ENCODE measurements at regions not wholly inside any gene's neighbourhood (a gene's known extent, or its start where the extent isn't known, plus 50 kb on each side); places are given as distances from the start of the nearest gene placed in this dataset.

DNA sequence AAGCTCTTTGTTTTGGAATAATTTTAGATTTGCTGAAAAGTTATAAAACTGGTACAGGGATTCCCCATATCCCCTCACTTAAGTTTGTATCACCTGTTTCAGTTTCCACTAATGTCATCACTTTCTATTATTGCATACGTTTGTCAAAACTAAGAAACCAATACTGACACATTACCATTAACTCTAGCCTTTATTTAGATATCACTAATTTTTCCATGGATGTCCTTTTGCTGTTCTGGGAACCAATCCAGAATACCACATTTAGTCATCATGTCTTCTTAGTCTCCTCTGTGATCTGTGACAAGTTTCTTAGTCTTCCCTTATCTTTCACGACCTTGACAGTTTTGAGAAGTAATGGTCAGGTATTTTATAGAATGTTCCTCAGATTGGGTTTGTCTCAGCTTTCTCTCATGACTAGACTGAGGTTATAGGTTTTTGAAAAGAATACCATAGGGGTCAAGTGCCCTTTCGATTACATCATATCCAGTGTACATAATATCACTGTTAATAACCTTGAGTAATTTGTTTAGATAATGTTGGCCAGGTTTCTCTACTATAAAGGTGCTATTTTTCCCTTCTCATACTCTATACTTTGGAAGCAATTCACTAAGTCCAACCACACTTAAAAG lies 51.9 kb upstream of the NMUR2 start:
- Histone ChIP-seq H3K36me3 (no peaks in the 10 kb centered on the region), H3K4me3 (no peak overlapping the region), H3K9me3 (no peaks in the 10 kb centered on the region), H3K27ac (no peak overlapping the region), H3K27me3 (no peaks in the 10 kb centered on the region), H3K4me1 (no peaks in the 10 kb centered on the region)
- 36% methylated on average over 3 of the region's 3 CpGs for WGBS (ENCODE audit: insufficient coverage, low coverage, low lambda C conversion rate, missing lambda C conversion rate)
- intact Hi-C loops (cut with DNase I), result no loop called here
- ATAC-seq, result no peak
- TF ChIP-seq POLR2A (IDR thresholded peaks at IDR 0.05), result no peak
- TF ChIP-seq, protein P1, sequence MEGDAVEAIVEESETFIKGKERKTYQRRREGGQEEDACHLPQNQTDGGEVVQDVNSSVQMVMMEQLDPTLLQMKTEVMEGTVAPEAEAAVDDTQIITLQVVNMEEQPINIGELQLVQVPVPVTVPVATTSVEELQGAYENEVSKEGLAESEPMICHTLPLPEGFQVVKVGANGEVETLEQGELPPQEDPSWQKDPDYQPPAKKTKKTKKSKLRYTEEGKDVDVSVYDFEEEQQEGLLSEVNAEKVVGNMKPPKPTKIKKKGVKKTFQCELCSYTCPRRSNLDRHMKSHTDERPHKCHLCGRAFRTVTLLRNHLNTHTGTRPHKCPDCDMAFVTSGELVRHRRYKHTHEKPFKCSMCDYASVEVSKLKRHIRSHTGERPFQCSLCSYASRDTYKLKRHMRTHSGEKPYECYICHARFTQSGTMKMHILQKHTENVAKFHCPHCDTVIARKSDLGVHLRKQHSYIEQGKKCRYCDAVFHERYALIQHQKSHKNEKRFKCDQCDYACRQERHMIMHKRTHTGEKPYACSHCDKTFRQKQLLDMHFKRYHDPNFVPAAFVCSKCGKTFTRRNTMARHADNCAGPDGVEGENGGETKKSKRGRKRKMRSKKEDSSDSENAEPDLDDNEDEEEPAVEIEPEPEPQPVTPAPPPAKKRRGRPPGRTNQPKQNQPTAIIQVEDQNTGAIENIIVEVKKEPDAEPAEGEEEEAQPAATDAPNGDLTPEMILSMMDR (IDR thresholded peaks at IDR 0.05), result no peak
- DNase-seq, result no peak

DNA sequence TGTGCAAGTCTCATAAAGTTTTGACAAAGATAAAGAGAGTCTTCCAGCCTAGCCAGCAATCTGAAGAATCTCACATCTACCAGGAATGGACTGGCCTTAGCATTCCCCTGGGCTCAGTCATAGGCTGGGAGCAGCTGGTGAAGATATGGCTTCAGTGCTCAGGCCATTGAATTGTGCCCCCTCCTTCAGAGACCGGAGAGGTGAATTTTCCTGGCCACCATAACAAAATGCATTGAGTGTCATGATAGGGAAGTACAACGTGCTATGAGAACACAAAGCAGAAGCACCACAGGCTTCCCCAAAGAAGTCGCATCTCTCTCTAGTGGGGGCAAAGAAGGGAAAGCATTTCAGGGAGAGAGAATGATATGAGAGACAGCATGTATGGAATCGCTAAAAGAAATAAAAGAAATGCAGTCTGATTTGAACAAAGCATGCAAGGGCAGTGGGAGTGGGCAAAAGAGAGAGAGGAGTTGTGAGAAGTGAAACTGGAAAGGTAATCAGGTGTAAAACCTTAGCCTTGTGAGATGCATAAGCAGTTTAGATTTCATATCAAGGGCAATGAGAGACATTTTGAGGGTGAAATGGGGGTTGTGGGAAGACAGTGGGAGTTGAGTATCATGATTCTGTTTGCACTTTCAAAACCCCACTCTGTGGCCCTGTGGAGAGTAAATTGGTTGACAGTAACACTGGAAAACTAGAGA lies 57.1 kb upstream of the NMUR2 start:
- TF ChIP-seq, protein P1 (IDR thresholded peaks at IDR 0.05), result no peak
- TF ChIP-seq POLR2A (IDR thresholded peaks at IDR 0.05), result no peak
- no peaks in the 10 kb centered on the region for H3K27me3 ChIP-seq
- H3K9me3 ChIP-seq, result no peaks in the 10 kb centered on the region
- intact Hi-C loops (cut with DNase I), result no loop called here
- no peaks in the 10 kb centered on the region for H3K4me1 ChIP-seq
- no peaks in the 10 kb centered on the region for H3K36me3 ChIP-seq
- no peak overlapping the region for H3K4me3 ChIP-seq
- DNase-seq (no peak), ATAC-seq (no peak)
- no peak overlapping the region for H3K27ac ChIP-seq
- 40% methylated on average over 4 of the region's 4 CpGs for WGBS (ENCODE audit: insufficient coverage, low coverage, low lambda C conversion rate, missing lambda C conversion rate)

DNA sequence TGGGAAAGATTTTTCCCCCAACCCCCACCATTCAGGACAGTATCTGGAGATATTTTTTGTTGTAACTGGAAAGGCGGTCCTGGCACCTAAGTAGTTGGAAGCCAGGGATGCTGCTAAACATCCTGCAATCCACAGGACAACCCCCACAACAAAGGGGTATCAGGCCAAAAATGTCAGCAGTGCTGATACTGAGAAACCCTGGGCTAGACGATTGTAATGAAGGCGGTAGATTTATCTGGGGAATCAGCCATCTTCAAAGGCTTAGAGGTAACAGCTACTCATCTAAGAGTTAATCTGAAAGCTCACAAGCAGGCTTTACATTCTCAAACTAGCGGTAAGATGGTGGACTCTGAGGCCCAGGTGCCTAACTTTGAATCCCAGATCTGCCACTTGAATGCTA lies 59.0 kb upstream of the NMUR2 start:
- ATAC-seq (no peak), DNase-seq (no peak)
- Histone ChIP-seq H3K27me3 (no peaks in the 10 kb centered on the region), H3K9me3 (no peaks in the 10 kb centered on the region), H3K4me1 (no peaks in the 10 kb centered on the region), H3K4me3 (no peak overlapping the region), H3K27ac (no peak overlapping the region), H3K36me3 (no peaks in the 10 kb centered on the region)
- intact Hi-C loops (cut with DNase I), result no loop called here
- WGBS (ENCODE audit: insufficient coverage, low coverage, low lambda C conversion rate, missing lambda C conversion rate), result 56% methylated on average over 2 of the region's 4 CpGs
- TF ChIP-seq POLR2A (IDR thresholded peaks at IDR 0.05), result no peak
- TF ChIP-seq, protein P1 (IDR thresholded peaks at IDR 0.05), result no peak

DNA sequence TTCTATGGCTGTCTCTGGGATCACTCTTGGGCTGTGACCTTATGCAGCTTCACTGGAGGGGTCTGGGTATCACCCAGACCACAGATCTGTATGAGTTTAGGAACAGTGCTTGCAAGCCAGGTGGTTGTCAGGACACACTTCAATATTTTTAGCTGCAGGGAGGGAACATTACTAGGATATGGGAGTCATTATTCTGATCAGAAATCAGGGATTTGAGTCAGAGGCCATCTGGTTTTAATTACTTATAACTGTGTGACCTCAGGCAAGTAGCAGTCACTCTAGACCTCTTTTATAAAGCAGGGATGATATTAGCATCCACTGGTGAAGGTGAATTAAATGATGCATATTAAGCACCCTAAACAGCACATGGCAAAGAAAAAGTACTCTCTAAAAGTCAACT lies 60.1 kb upstream of the NMUR2 start:
- ATAC-seq (no peak), DNase-seq (no peak)
- Histone ChIP-seq H3K27ac (no peak overlapping the region), H3K4me3 (no peak overlapping the region), H3K9me3 (no peaks in the 10 kb centered on the region), H3K4me1 (no peaks in the 10 kb centered on the region), H3K27me3 (no peaks in the 10 kb centered on the region), H3K36me3 (no peaks in the 10 kb centered on the region)
- no peak for TF ChIP-seq POLR2A (IDR thresholded peaks at IDR 0.05)
- TF ChIP-seq, protein P1 (IDR thresholded peaks at IDR 0.05), result no peak
- intact Hi-C loops (cut with DNase I), result no loop called here

All from right lobe of liver (tissue), 6 donors.